ENCODE measurements at regions not wholly inside any gene's neighbourhood (a gene's known extent, or its start where the extent isn't known, plus 50 kb on each side); places are given as distances from the start of the nearest gene placed in this dataset.

GRCh38 chr6:165760803-165761185 lies 97.8 kb upstream of the PDE10A start:
- H3K79me2 ChIP-seq (ENCODE audit: low read depth) = no peaks in the 10 kb centered on the region
- no peak overlapping the region for H3K9ac ChIP-seq
- H3K36me3 ChIP-seq = no peaks in the 10 kb centered on the region
- Mint-ChIP-seq H3K27ac (no peak overlapping the region), H3K4me1 (peaks cover under 1% of the 10 kb centered on the region), H3K27me3 (ENCODE audit: insufficient read depth, low read depth) (peaks cover 2% of the 10 kb centered on the region), H3K4me3 (no peak overlapping the region), H3K36me3 (no peaks in the 10 kb centered on the region), H3K9me3 (peaks cover 5% of the 10 kb centered on the region)
- H3F3A ChIP-seq (ENCODE audit: low read depth) = no peaks in the 10 kb centered on the region
- H3K27ac ChIP-seq = no peak overlapping the region
- TF ChIP-seq EZH2 (IDR thresholded peaks at IDR 0.05) = no peak
- no peak for TF ChIP-seq CTCF (IDR thresholded peaks at IDR 0.05)
- no peak for TF ChIP-seq EZH2phosphoT487 (IDR thresholded peaks at IDR 0.05)
- no peak overlapping the region for H2AFZ ChIP-seq (replicated peaks)
- H3K27me3 ChIP-seq = no peaks in the 10 kb centered on the region
- H3K4me1 ChIP-seq = no peaks in the 10 kb centered on the region
- H4K20me1 ChIP-seq (ENCODE audit: low read depth) = no peaks in the 10 kb centered on the region
- no peaks in the 10 kb centered on the region for H3K9me3 ChIP-seq (ENCODE audit: low read depth)
- no peak for DNase-seq (ENCODE audit: low spot score)
- H3K4me2 ChIP-seq = no peak overlapping the region
- H3K4me3 ChIP-seq = no peak overlapping the region

GRCh38 chr6:165760126-165760802 lies 97.2 kb upstream of the PDE10A start:
- peaks cover 3% of the 10 kb centered on the region for H3K9me3 Mint-ChIP-seq
- no peak overlapping the region for H3K4me3 Mint-ChIP-seq
- Histone ChIP-seq H3K9ac (no peak overlapping the region), H4K20me1 (ENCODE audit: low read depth) (no peaks in the 10 kb centered on the region), H3K9me3 (ENCODE audit: low read depth) (no peaks in the 10 kb centered on the region), H3K4me1 (no peaks in the 10 kb centered on the region), H3K4me2 (no peak overlapping the region), H3K36me3 (no peaks in the 10 kb centered on the region), H2AFZ (replicated peaks) (no peak overlapping the region), H3K27me3 (no peaks in the 10 kb centered on the region), H3K79me2 (ENCODE audit: low read depth) (no peaks in the 10 kb centered on the region), H3K27ac (no peak overlapping the region), H3K4me3 (no peak overlapping the region), H3F3A (ENCODE audit: low read depth) (no peaks in the 10 kb centered on the region)
- no peaks in the 10 kb centered on the region for H3K4me1 Mint-ChIP-seq
- peaks cover 2% of the 10 kb centered on the region for H3K27me3 Mint-ChIP-seq (ENCODE audit: insufficient read depth, low read depth)
- no peak overlapping the region for H3K27ac Mint-ChIP-seq
- DNase-seq (ENCODE audit: low spot score) = no peak
- H3K36me3 Mint-ChIP-seq = no peaks in the 10 kb centered on the region
- TF ChIP-seq EZH2phosphoT487 (IDR thresholded peaks at IDR 0.05) = no peak
- TF ChIP-seq EZH2 (IDR thresholded peaks at IDR 0.05) = no peak

- Histone ChIP-seq H3K4me2 (no peak overlapping the region), H4K20me1 (ENCODE audit: low read depth) (no peaks in the 10 kb centered on the region), H3K4me1 (no peaks in the 10 kb centered on the region), H3K9me3 (ENCODE audit: low read depth) (no peaks in the 10 kb centered on the region), H3K36me3 (no peaks in the 10 kb centered on the region), H2AFZ (replicated peaks) (no peak overlapping the region), H3K79me2 (ENCODE audit: low read depth) (no peaks in the 10 kb centered on the region), H3K27ac (no peak overlapping the region), H3F3A (ENCODE audit: low read depth) (no peaks in the 10 kb centered on the region), H3K4me3 (no peak overlapping the region), H3K27me3 (no peaks in the 10 kb centered on the region), H3K9ac (no peak overlapping the region)
- H3K27me3 Mint-ChIP-seq (ENCODE audit: insufficient read depth, low read depth) = peaks cover 2% of the 10 kb centered on the region
- no peak overlapping the region for H3K27ac Mint-ChIP-seq
- H3K4me1 Mint-ChIP-seq = no peaks in the 10 kb centered on the region
- H3K36me3 Mint-ChIP-seq = no peaks in the 10 kb centered on the region
- H3K4me3 Mint-ChIP-seq = no peak overlapping the region
- no peak for TF ChIP-seq EZH2 (IDR thresholded peaks at IDR 0.05)
- no peak for TF ChIP-seq CTCF (IDR thresholded peaks at IDR 0.05)
- no peak for TF ChIP-seq EZH2phosphoT487 (IDR thresholded peaks at IDR 0.05)
- peaks cover 3% of the 10 kb centered on the region for H3K9me3 Mint-ChIP-seq
- DNase-seq (ENCODE audit: low spot score) = no peak
These were observed 95.4 kb upstream of the PDE10A start for GRCh38 chr6:165758441-165758840.

GRCh38 chr6:165755583-165755982 lies 92.5 kb upstream of the PDE10A start:
- no peaks in the 10 kb centered on the region for H3K4me1 Mint-ChIP-seq
- no peak overlapping the region for H3K27ac Mint-ChIP-seq
- H3K4me3 Mint-ChIP-seq = no peak overlapping the region
- no peaks in the 10 kb centered on the region for H3K36me3 Mint-ChIP-seq
- H3K27ac ChIP-seq = no peak overlapping the region
- H3K9me3 ChIP-seq (ENCODE audit: low read depth) = no peaks in the 10 kb centered on the region
- H3K9ac ChIP-seq = no peak overlapping the region
- H4K20me1 ChIP-seq (ENCODE audit: low read depth) = no peaks in the 10 kb centered on the region
- peak overlapping the region; percentile 91 for H2AFZ ChIP-seq (replicated peaks)
- no peak overlapping the region for H3K4me2 ChIP-seq
- H3F3A ChIP-seq (ENCODE audit: low read depth) = no peaks in the 10 kb centered on the region
- peaks cover 2% of the 10 kb centered on the region for H3K9me3 Mint-ChIP-seq
- no peak overlapping the region for H3K4me3 ChIP-seq
- TF ChIP-seq CTCF (IDR thresholded peaks at IDR 0.05) = no peak
- peaks cover 2% of the 10 kb centered on the region for H3K27me3 Mint-ChIP-seq (ENCODE audit: insufficient read depth, low read depth)
- H3K36me3 ChIP-seq = no peaks in the 10 kb centered on the region
- H3K4me1 ChIP-seq = no peaks in the 10 kb centered on the region
- no peaks in the 10 kb centered on the region for H3K27me3 ChIP-seq
- no peaks in the 10 kb centered on the region for H3K79me2 ChIP-seq (ENCODE audit: low read depth)
- peak; percentile 30 for DNase-seq (ENCODE audit: low spot score)
